ENCODE measurements at regions not wholly inside any gene's neighbourhood (a gene's known extent, or its start where the extent isn't known, plus 50 kb on each side); places are given as distances from the start of the nearest gene placed in this dataset.

GRCh38 chr9:80881320-80881719 is 808.0 kb downstream of the TLE1 start:
- no peak for ATAC-seq
- RAD21 ChIA-PET (ENCODE audit: unreplicated experiment), result interaction anchor here (1.2 to 1.7 kb wide), 3 partner anchors 78 to 90 kb away, joined by 3 to 7 read pairs (median 3); no protein-coding TSS in a partner anchor
- POLR2A ChIA-PET, result no interaction called here

GRCh38 chr9:80878556-80878955 is 810.8 kb downstream of the TLE1 start:
- WGBS (ENCODE audit: insufficient coverage, insufficient replicate concordance, low lambda C conversion rate, missing lambda C conversion rate), result 0% methylated on average over 2 of the region's 2 CpGs
- no peak overlapping the region for H2AFZ ChIP-seq (ENCODE audit: control insufficient read depth, low read depth, low read length)
- ChIA-PET SMC1A (ENCODE audit: uncharacterized antibody, unreplicated experiment) (interaction anchor here (0.6 to 4.5 kb wide), 3 partner anchors 15 to 1199 kb away, joined by 3 to 22 read pairs (median 4); no protein-coding TSS in a partner anchor), RAD21 (ENCODE audit: unreplicated experiment) (interaction anchor here (2.9 kb wide), 1 partner anchor 35 kb away, joined by 10 read pairs; no protein-coding TSS in a partner anchor), POLR2A (no interaction called here), CTCF (no interaction called here)
- no peak overlapping the region for H3K4me2 ChIP-seq (ENCODE audit: control insufficient read depth, insufficient read depth)
- no peak overlapping the region for H3K27ac ChIP-seq (ENCODE audit: control insufficient read depth, insufficient read depth)
- ATAC-seq, result no peak
- no peaks in the 10 kb centered on the region for H4K20me1 ChIP-seq (ENCODE audit: control insufficient read depth, insufficient read depth)
- no peaks in the 10 kb centered on the region for H3K4me1 ChIP-seq (ENCODE audit: control insufficient read depth, insufficient read depth, low read length)
- in situ Hi-C loops (cut with MboI), result no loop called here
- no peak for FAIRE-seq
- H3K79me2 ChIP-seq (ENCODE audit: control insufficient read depth, insufficient read depth, low read length), result no peaks in the 10 kb centered on the region
- no peaks in the 10 kb centered on the region for H3K27me3 ChIP-seq (replicated peaks in 1 of 2; ENCODE audit: control insufficient read depth in 2 of 2, insufficient read depth in 2 of 2, low read length in 1 of 2)
- H3K36me3 ChIP-seq (ENCODE audit: control insufficient read depth in 2 of 2, insufficient read depth in 2 of 2, low read length in 1 of 2), result no peaks in the 10 kb centered on the region
- intact Hi-C loops (cut with micrococcal nuclease; ENCODE audit: unreplicated experiment), result no loop called here
- no peaks in the 10 kb centered on the region for H3K9me3 ChIP-seq (replicated peaks; ENCODE audit: control insufficient read depth, insufficient read depth, low read length)
- DNase-seq (ENCODE audit: low read depth, low spot score), result no peak
- BruUV-seq (replicated peaks), result no TSS peak
- no peak overlapping the region for H3K4me3 ChIP-seq
- no peak overlapping the region for H3K9ac ChIP-seq (ENCODE audit: control insufficient read depth, insufficient read depth, low read length)
- TF ChIP-seq MEF2A (IDR thresholded peaks at IDR 0.05; ENCODE audit: insufficient read depth, low read depth, low read length) (no peak), E2F4 (IDR thresholded peaks at IDR 0.05; ENCODE audit: low read depth, low read length) (no peak), YBX1 (IDR thresholded peaks at IDR 0.05) (no peak), POU2F2 (IDR thresholded peaks at IDR 0.05; ENCODE audit: borderline replicate concordance, low read depth, low read length) (no peak), YY1 (IDR thresholded peaks at IDR 0.05; ENCODE audit: low read depth, low read length) (no peak)

More at GRCh38 chr9:80881320-80881719, 808.0 kb downstream of the TLE1 start:
- 34% methylated on average over 6 of the region's 6 CpGs for WGBS (ENCODE audit: insufficient coverage, insufficient replicate concordance, low lambda C conversion rate, missing lambda C conversion rate)
- Histone ChIP-seq H3K79me2 (ENCODE audit: control insufficient read depth, insufficient read depth, low read length) (no peaks in the 10 kb centered on the region), H3K36me3 (ENCODE audit: control insufficient read depth in 2 of 2, insufficient read depth in 2 of 2, low read length in 1 of 2) (no peaks in the 10 kb centered on the region), H3K4me3 (no peak overlapping the region), H3K4me1 (ENCODE audit: control insufficient read depth, insufficient read depth, low read length) (no peaks in the 10 kb centered on the region), H3K9ac (ENCODE audit: control insufficient read depth, insufficient read depth, low read length) (no peak overlapping the region), H3K4me2 (ENCODE audit: control insufficient read depth, insufficient read depth) (no peak overlapping the region), H4K20me1 (ENCODE audit: control insufficient read depth, insufficient read depth) (no peaks in the 10 kb centered on the region), H3K27me3 (replicated peaks in 1 of 2; ENCODE audit: control insufficient read depth in 2 of 2, insufficient read depth in 2 of 2, low read length in 1 of 2) (no peaks in the 10 kb centered on the region), H3K9me3 (replicated peaks; ENCODE audit: control insufficient read depth, insufficient read depth, low read length) (no peaks in the 10 kb centered on the region), H3K27ac (ENCODE audit: control insufficient read depth, insufficient read depth) (no peak overlapping the region), H2AFZ (ENCODE audit: control insufficient read depth, low read depth, low read length) (no peak overlapping the region)
- intact Hi-C loops (cut with micrococcal nuclease; ENCODE audit: unreplicated experiment), result no loop called here
- BruUV-seq (replicated peaks), result no TSS peak
- TF ChIP-seq TARDBP (IDR thresholded peaks at IDR 0.05; ENCODE audit: borderline replicate concordance), result no peak
- TF ChIP-seq SREBF1 (IDR thresholded peaks at IDR 0.05; ENCODE audit: low read length), result no peak
- no peak for TF ChIP-seq GABPA (IDR thresholded peaks at IDR 0.05; ENCODE audit: low read depth)
- no peak for TF ChIP-seq BRCA1 (IDR thresholded peaks at IDR 0.05; ENCODE audit: low read depth, low read length)
- no peak for TF ChIP-seq HCFC1 (IDR thresholded peaks at IDR 0.05; ENCODE audit: low read length)
- TF ChIP-seq WRNIP1 (IDR thresholded peaks at IDR 0.05; ENCODE audit: borderline replicate concordance, low read depth, low read length), result no peak
- TF ChIP-seq ZZZ3 (IDR thresholded peaks at IDR 0.05; ENCODE audit: control insufficient read depth, insufficient read length, low read depth), result no peak
- no peak for TF ChIP-seq ZNF207 (IDR thresholded peaks at IDR 0.05; ENCODE audit: borderline replicate concordance)
- no peak for TF ChIP-seq SUZ12 (IDR thresholded peaks at IDR 0.05; ENCODE audit: unreplicated experiment)
- TF ChIP-seq DPF2 (IDR thresholded peaks at IDR 0.05), result no peak
- TF ChIP-seq TBL1XR1 (IDR thresholded peaks at IDR 0.05; ENCODE audit: low read depth, low read length), result no peak
- DNase-seq (ENCODE audit: low read depth, low spot score) (no peak), FAIRE-seq (no peak)
- in situ Hi-C loops (cut with MboI), result no loop called here
- CTCF ChIA-PET, result interaction anchor here (2.1 kb wide), 1 partner anchor 9 kb away, joined by 5 read pairs; no protein-coding TSS in a partner anchor
- SMC1A ChIA-PET (ENCODE audit: uncharacterized antibody, unreplicated experiment), result interaction anchor here (0.6 to 6.0 kb wide), 6 partner anchors 10 to 187 kb away, joined by 3 to 28 read pairs (median 16); no protein-coding TSS in a partner anchor

Measured in GM12878 (cell line).